Hepatocyte (in vitro differentiated cells): ENCODE measurements at regions not wholly inside any gene's neighbourhood (a gene's known extent, or its start where the extent isn't known, plus 50 kb on each side); places are given as distances from the start of the nearest gene placed in this dataset.
"Not testable (repeated sequence)": the region's sequence is repeated elsewhere in the genome, so short reads cannot be mapped to it uniquely, and the experiment has no call there.

Experiments used
- EZH2 ChIP-seq: fragments of 200-600 bp; sonication (generic); IDR thresholded peaks from 2 replicates; pipeline ENCODE4 v1.6.1; 2016; ENCODE audit warnings: antibody characterized with exemption, mild to moderate bottlenecking, borderline replicate concordance
- EZH2phosphoT487 ChIP-seq: fragments of 200-600 bp; sonication (generic); IDR thresholded peaks from one replicate; pipeline ENCODE4 v1.6.1; 2018; ENCODE audit warnings: antibody characterized with exemption, mild to moderate bottlenecking, low read depth, moderate library complexity; ENCODE audit not compliant: unreplicated experiment, severe bottlenecking
- TF ChIP-seq, protein P1 (sequence below): fragments of 200-600 bp; sonication (generic); IDR thresholded peaks from 2 replicates; pipeline ENCODE4 v1.5.1; 2016; ENCODE audit warnings: antibody characterized with exemption, mild to moderate bottlenecking; ENCODE audit not compliant: poor library complexity

DNA sequence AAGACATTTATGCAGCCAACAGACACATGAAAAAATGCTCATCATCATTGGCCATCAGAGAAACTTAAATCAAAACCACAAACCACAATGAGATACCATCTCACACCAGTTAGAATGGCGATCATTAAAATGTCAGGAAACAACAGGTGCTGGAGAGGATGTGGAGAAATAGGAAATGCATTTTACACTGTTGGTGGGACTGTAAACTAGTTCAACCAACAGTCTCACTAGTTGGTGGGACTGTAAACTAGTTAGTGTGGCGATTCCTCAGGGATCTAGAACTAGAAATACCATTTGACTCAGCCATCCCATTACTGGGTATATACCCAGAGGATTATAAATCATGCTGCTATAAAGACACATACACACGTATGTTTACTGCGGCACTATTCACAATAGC is 518.8 kb downstream of the MMUT start:
- TF ChIP-seq, protein P1, sequence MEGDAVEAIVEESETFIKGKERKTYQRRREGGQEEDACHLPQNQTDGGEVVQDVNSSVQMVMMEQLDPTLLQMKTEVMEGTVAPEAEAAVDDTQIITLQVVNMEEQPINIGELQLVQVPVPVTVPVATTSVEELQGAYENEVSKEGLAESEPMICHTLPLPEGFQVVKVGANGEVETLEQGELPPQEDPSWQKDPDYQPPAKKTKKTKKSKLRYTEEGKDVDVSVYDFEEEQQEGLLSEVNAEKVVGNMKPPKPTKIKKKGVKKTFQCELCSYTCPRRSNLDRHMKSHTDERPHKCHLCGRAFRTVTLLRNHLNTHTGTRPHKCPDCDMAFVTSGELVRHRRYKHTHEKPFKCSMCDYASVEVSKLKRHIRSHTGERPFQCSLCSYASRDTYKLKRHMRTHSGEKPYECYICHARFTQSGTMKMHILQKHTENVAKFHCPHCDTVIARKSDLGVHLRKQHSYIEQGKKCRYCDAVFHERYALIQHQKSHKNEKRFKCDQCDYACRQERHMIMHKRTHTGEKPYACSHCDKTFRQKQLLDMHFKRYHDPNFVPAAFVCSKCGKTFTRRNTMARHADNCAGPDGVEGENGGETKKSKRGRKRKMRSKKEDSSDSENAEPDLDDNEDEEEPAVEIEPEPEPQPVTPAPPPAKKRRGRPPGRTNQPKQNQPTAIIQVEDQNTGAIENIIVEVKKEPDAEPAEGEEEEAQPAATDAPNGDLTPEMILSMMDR, result not testable (repeated sequence)
- TF ChIP-seq EZH2, EZH2phosphoT487: not testable (repeated sequence)
